ENCODE measurements at regions not wholly inside any gene's neighbourhood (a gene's known extent, or its start where the extent isn't known, plus 50 kb on each side); places are given as distances from the start of the nearest gene placed in this dataset.

- no peak overlapping the region for H2AK5ac ChIP-seq (ENCODE audit: low read depth, low read length)
- no peaks in the 10 kb centered on the region for H3K36me3 ChIP-seq (ENCODE audit: control insufficient read depth in 2 of 4, insufficient read depth in 4 of 4, low read length in 3 of 4)
- no peak overlapping the region for H3K14ac ChIP-seq (ENCODE audit: insufficient read length)
- H3K4ac ChIP-seq (replicated peaks; ENCODE audit: insufficient read length, low read depth, low read length), result no peak overlapping the region
- ChIA-PET POLR2A (ENCODE audit: partially characterized antibody) (no interaction called here), CTCF (ENCODE audit: partially characterized antibody) (no interaction called here)
- H3K9ac ChIP-seq (replicated peaks in 1 of 4; ENCODE audit: extremely low read depth in 1 of 4, low read depth in 3 of 4, low read length in 3 of 4), result no peak overlapping the region
- no peak overlapping the region for H3K18ac ChIP-seq (ENCODE audit: extremely low read depth, low read length)
- H2BK5ac ChIP-seq (ENCODE audit: low read depth, low read length), result no peak overlapping the region
- no peaks in the 10 kb centered on the region for H3K79me2 ChIP-seq (ENCODE audit: control insufficient read depth in 1 of 2, insufficient read depth in 2 of 2, low read length in 2 of 2)
- no peak overlapping the region for H3K56ac ChIP-seq (replicated peaks; ENCODE audit: insufficient read length, low read depth, low read length)
- DNase-seq (ENCODE audit: low read depth in 1 of 2, low spot score in 2 of 2) (no peak), FAIRE-seq (no peak)
- no peak for TF ChIP-seq SIX5 (IDR thresholded peaks at IDR 0.05; ENCODE audit: low read depth, low read length)
- TF ChIP-seq KDM4A (IDR thresholded peaks at IDR 0.05; ENCODE audit: low read depth, low read length, severe bottlenecking), result no peak
- TF ChIP-seq CHD2 (IDR thresholded peaks at IDR 0.05; ENCODE audit: low read length), result no peak
- TF ChIP-seq, protein P1, sequence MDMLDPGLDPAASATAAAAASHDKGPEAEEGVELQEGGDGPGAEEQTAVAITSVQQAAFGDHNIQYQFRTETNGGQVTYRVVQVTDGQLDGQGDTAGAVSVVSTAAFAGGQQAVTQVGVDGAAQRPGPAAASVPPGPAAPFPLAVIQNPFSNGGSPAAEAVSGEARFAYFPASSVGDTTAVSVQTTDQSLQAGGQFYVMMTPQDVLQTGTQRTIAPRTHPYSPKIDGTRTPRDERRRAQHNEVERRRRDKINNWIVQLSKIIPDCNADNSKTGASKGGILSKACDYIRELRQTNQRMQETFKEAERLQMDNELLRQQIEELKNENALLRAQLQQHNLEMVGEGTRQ (IDR thresholded peaks at IDR 0.05; ENCODE audit: low read length), result no peak
- TF ChIP-seq CBX5 (IDR thresholded peaks at IDR 0.05; ENCODE audit: low read depth, low read length), result no peak
- no peak for TF ChIP-seq SP1 (IDR thresholded peaks at IDR 0.05; ENCODE audit: low read depth, low read length)
- no peak for TF ChIP-seq HDAC2 (IDR thresholded peaks at IDR 0.05; ENCODE audit: borderline replicate concordance in 1 of 2, low read depth in 2 of 2, low read length in 2 of 2)
- no peak for TF ChIP-seq MAFK (IDR thresholded peaks at IDR 0.05; ENCODE audit: low read depth, low read length)
- peaks cover 0 to 3% (median 0%) of the 10 kb centered on the region in 4 experiments; a peak in 1 of 7 replicates for H3K4me1 ChIP-seq (replicated peaks in 1 of 4; ENCODE audit: control insufficient read depth in 3 of 4, insufficient read depth in 4 of 4, low read length in 3 of 4)
- no peak overlapping the region for H2BK20ac ChIP-seq (ENCODE audit: low read length)
- H4K5ac ChIP-seq (ENCODE audit: insufficient read length, low read depth, low read length), result no peak overlapping the region
- no peak overlapping the region for H2BK12ac ChIP-seq (ENCODE audit: low read depth, low read length)
- no peak overlapping the region for H3K27ac ChIP-seq (ENCODE audit: low read depth, low read length)
- H4K8ac ChIP-seq (ENCODE audit: extremely low read depth, insufficient read depth, low read length), result no peak overlapping the region
- no peak overlapping the region for H3K4me2 ChIP-seq (ENCODE audit: insufficient read depth in 1 of 2, low read depth in 2 of 2, low read length in 2 of 2)
- H3K23me2 ChIP-seq (ENCODE audit: low read depth, low read length), result no peaks in the 10 kb centered on the region
- H4K20me1 ChIP-seq (replicated peaks in 1 of 2; ENCODE audit: control insufficient read depth in 1 of 2, insufficient read depth in 2 of 2, low read length in 2 of 2), result no peaks in the 10 kb centered on the region
- H3K79me1 ChIP-seq (ENCODE audit: low read depth, low read length), result no peaks in the 10 kb centered on the region
- no peak overlapping the region for H2BK120ac ChIP-seq (replicated peaks; ENCODE audit: low read depth, low read length)
- H3K9me3 ChIP-seq (ENCODE audit: insufficient read depth in 2 of 2, low read depth in 1 of 2, low read length in 1 of 2), result no peaks in the 10 kb centered on the region
- H2BK15ac ChIP-seq (ENCODE audit: low read length), result no peak overlapping the region
- H4K91ac ChIP-seq (replicated peaks; ENCODE audit: insufficient read length, low read length), result no peak overlapping the region
- H3K4me3 ChIP-seq (ENCODE audit: extremely low read depth in 1 of 4, insufficient read depth in 2 of 4, low read depth in 3 of 4, low read length in 4 of 4), result no peak overlapping the region
- H3K23ac ChIP-seq (ENCODE audit: insufficient read length), result no peak overlapping the region
- H3K27me3 ChIP-seq (replicated peaks in 1 of 4; ENCODE audit: control insufficient read depth in 3 of 4, extremely low read depth in 1 of 4, insufficient read depth in 3 of 4, low read length in 3 of 4), result no peaks in the 10 kb centered on the region
- H2AFZ ChIP-seq (ENCODE audit: low read length), result no peak overlapping the region
These were observed 66.1 kb upstream of the PLA2G4A start for GRCh38 chr1:186762653-186763052.

Data from H1 (cell line).